ENCODE measurements at regions not wholly inside any gene's neighbourhood (a gene's known extent, or its start where the extent isn't known, plus 50 kb on each side); places are given as distances from the start of the nearest gene placed in this dataset.
"Not testable (repeated sequence)": the region's sequence is repeated elsewhere in the genome, so short reads cannot be mapped to it uniquely, and the experiment has no call there.

DNA sequence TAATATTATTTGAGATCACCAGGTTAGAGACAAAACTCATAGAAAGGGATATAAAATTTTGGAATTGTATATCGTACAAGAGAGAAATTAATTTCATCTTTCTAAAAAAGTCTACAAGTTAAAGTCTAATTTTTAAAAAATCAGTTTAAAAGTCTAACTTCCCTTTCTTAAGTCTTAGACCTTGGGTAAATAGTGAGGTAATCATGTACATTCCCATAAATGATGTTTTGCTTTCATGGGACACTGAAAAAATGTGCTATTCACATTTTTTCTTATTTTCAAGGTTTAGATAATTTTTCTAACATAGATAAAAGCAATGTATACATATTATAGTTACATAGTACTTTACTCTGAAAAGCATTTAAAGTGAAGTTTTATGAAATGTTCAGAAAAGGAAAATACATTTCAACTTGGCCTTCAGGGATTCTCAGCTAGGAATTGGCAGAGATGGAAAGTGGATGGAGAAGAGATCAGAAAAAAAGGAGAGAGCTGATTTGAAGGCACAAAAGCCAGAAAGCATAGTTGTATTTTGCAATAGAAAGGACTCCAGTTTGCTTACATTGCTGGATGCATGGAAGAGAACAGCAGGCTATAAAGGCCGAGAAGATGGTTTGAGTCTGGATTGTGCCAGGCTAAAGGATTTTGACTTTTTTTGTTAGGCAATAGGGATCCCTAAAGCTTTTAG, 194.0 kb downstream of the CASP12 start:
- no peak for DNase-seq (ENCODE audit: low spot score)

DNA sequence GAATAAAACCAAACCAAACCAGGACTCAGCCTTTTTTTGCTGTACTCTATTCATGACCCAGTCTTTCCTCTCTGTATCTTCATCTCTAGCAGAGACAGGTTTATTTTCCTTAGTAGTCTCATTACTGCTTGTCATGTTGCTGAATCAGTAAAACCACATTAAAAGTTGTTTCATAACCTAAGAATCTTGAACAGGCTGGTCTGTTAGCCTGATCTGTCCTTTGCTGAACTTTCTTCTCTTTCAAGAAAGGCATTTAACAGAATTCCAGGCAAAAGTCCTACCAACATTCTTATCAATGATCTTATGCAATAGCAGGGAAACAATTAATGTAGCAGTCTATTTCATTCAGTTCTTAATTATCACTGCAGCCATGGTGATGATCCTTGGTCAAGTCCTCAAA, 197.7 kb downstream of the CASP12 start:
- DNase-seq (ENCODE audit: low spot score) = peak; percentile 73

DNA sequence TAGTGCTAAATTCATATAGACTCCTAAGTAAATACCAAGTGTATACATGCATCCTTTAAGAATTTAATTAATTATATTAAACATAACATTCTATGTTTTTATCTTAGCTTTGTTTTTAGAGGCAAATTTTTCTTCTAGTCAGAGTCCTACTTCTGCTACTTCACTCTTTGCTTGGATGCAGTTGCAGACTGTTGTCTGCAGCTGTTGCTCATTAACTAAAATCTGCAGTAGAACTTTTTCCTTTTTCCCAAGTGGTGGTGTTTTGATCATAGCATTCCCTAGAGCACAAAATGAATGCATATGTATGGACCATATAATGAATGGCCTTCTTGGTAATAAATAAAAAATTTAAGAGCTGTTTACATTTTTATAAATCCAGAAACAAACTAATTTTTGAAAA, 198.3 kb downstream of the CASP12 start:
- peak; percentile 8 for DNase-seq (ENCODE audit: low spot score)

DNA sequence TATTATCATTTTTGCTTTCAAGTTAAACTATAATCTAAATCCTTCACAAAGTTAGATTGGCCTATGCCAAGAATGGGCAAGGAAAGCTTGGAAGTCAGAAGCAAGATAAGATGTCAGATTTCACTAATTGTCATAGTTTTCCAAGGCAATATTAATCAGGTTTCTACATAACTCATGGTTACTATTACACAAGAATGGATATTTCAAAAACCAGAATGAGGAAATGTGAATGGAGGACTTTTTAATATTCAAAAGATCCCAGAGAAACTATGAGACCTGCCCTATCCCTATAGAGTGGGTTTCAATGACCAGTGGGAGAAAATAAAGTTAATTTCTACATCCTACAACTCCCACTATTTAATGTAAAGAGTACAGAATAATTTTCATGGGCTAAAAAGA, 203.2 kb downstream of the CASP12 start:
- DNase-seq (ENCODE audit: low spot score) = no peak

DNA sequence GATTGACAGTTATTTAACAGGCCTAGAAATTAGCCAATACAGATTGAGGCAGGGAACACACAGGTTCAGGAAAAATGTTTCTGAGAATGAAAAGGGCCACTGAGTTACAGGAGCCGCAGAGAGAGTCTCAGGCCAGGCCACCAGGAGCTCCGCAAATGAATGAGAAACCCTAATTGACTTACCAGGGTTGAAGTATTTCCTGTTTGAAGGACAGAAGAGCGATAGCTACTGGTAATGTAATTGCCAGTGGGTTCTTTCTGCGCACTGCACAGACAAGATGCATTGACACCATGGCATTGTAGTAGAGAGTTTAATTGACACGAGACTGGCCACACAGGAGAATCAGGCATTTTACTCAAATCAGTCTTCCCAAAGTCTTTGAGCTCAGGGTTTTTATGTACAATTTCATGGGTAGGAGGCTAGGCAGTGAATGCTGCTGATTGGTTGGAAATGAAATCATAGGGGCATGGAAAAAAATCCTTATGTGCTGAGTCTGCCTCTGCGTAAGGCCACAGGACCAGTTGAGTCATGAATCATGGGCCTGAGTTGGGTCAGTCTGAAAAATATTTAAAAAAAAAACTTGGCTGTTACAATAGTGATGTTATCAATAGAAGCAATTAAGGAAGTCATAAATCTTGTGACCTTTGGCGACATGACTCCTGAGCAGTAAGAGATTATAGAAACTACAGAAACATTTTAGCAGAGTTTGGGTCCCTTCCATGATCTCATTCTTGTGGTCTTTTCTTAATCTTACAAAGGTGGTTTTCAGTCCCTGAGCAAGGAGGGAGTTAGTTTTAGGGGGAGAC, 203.8 kb downstream of the CASP12 start:
- peak; percentile 86 for DNase-seq (ENCODE audit: low spot score)

DNA sequence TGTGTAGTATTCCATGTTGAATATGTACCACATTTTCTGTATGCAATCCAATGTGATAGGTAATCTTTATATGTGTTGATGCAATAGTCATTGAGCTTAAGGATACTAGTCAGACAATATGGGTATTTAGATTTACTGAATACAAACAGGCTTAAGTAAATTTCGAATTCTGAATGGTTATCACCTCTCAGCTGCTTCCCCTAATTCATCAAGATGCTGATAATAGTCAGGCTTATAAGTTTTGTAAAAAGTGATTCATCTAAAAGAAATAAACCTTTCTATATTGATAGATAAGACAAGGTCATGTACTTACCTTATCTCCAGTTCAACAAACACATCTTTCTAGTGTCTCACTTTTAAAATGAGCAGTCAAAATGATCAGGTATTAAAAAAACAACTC, 205.5 kb downstream of the CASP12 start:
- DNase-seq (ENCODE audit: low spot score) = no peak

DNA sequence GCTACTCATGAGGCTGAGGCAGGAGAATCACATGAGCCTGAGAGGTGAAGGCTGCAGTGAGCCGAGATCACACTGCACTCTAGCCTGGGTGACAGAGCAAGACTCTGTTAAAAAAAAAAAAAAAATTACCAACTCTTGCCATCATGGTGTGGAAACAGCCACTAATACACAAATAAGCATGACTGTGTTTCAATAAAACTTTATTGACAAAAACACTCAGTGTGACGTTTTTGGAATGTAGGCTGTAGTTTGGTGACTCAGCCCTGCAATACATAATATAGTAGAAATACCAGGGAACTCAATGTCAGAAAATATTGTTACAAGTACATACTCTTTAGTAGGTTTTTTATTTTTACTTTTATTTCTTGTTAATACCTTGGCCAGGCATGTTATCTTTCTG, 207.1 kb downstream of the CASP12 start:
- no peak for DNase-seq (ENCODE audit: low spot score)

DNA sequence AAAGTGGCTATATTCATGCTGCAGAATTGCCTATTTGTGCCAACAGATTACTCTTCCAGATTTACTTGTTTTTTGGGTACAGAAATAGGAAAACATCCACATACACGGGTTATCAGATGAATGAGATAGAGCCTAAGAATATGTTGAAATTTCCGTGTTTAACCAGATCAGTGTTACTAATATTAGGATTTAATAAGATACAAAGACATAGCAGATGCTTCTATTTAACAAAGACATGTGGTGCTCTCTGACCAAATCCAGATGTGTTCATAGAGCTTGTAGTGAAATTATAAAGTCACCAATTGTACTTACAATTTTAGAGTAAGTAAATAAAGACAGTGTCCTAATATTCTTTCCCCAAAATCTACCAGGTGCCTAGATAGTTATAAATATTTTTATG, 208.0 kb downstream of the CASP12 start:
- no peak for DNase-seq (ENCODE audit: low spot score)

DNA sequence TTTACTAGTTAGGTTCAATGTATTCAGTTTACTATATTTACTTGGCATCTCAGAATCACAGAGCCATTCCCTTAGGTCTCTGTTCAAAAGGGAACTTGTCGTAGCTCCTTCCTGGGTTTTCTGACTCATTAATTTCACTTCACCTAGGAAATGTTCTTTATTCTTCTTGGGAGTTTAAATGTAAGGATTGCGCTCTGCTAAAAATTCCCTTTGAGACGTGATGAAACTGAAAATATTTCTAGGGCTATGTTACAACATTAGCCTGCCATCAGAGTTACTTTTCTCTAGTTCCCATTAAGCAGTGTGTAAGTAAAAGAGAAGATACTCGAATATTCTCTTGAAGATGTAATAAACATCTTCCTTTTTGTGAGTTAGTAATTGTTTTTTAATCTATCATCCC, 209.5 kb downstream of the CASP12 start:
- DNase-seq (ENCODE audit: low spot score) = no peak

DNA sequence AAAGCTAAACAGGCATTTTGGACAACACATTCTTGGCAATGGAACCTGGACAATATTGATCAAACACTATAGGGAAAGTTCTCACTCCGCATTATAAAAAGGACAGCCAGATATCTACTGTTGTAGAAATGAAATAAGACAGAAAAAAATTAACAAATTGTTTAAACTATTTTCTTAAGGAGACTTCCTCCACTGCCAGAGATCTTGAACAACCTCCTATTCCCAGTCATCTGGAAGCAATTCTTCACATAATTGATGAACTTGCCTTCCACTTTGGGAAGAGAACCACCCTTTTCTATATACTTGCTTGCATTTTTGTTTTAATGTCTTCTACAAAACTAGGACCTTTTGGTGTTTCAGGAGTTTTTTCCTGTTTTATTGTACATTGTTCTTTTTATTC, 216.1 kb downstream of the CASP12 start:
- no peak for DNase-seq (ENCODE audit: low spot score)

DNA sequence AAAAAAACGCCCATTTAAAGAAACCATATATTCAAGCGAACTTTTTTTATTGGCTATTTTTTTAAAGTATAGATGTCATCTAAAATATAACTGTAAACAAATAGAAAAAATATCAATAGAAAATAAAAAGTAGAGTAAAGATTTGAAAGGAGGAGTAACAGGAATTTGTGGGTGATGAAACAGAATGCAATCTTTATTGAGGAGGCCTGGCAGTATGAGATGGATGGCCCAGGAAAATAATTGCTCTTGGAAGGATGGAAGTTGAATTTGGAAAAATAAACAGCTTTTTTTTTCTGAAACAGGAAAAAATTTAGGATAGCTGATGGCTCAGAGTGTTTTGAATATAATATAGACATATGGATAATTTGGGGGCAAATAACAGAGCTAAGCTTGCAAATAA, 219.0 kb downstream of the CASP12 start:
- no peak for DNase-seq (ENCODE audit: low spot score)

DNA sequence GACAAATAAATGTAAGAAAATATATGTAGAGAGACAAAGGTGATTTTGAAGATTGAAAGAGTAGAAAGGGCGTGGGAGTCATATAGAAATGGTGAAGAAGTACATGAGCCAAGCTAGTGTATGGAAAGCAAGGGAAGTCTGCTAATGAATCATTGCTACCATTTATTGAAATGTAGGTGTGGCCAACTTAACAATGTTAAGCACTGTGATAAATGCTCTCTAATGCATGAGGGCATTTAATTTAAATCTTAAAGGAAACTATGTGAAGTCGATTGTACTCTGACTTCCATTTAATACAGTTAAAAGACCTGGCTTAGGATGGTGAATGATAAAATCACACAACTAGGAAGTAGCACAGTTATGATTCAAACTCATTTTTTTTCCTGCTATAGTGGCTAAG, 219.9 kb downstream of the CASP12 start:
- no peak for DNase-seq (ENCODE audit: low spot score)

DNA sequence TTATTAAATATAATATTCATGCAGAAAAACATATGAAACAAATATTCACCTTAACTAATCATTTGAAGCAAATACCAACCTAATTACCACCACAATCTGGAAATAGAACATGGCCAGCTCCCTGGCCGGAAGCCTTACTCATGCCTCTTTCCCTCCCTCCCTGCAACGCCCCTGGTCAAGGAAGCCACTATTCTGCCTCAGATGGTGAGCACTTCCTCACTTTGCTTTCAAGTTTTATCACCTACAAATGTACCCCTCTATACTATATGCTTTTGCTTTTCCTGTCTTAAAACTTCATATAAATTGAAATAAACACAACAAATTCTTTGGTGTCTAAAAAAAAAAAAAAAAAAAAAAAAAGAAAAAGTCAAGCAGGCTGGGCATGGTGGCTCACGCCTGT, 221.2 kb downstream of the CASP12 start:
- not testable (repeated sequence) for DNase-seq (ENCODE audit: low spot score)

DNA sequence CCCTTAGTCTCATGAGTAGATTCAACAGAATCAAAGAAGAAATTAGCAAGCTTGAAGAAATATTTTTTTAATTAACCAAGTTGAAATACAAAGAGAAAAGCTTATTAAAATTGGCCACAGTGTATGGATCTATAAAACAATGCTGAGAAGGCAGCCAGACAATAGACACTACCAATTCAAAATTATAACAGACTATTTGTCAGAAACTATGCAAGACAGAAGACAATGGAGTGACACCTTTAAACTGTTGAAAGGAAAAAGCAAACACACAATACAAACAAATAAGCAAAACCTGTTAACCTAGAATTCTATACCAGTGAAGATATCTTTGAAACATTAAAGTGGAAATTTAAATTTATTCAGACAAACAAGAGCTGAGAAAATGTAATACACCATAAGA, 225.4 kb downstream of the CASP12 start:
- no peak for DNase-seq (ENCODE audit: low spot score)

DNA sequence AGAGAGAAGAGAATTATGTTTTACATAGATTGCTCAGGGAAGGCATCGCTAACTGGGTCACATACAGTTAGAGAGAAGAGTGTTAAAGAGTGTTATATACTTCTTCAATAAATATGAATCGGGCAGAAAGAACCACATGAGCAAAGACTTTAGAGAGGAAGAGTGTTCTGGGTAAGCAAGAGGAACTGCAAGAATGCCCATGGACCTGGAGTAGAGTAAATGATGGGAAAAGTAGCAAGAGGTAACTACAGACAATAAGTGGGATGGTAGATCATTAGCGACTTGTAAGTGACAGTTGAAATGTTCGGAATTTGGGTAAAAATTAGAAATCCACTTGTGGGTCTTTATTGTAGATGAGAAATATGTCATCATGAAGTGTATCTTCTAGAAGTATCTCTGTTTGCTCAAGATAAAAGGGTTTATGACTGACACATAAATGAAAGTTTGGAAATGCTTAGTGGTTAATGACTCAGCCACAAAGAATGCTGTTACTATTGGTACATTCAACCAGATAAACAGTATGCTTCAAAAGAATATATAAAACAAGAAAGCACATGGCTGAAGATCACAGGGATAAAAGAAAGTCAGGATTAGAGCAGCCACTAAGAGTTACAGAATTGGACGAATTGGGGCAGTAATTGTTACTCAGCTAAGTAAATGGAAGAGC, 229.3 kb downstream of the CASP12 start:
- peak; percentile 86 for DNase-seq (ENCODE audit: low spot score)

DNA sequence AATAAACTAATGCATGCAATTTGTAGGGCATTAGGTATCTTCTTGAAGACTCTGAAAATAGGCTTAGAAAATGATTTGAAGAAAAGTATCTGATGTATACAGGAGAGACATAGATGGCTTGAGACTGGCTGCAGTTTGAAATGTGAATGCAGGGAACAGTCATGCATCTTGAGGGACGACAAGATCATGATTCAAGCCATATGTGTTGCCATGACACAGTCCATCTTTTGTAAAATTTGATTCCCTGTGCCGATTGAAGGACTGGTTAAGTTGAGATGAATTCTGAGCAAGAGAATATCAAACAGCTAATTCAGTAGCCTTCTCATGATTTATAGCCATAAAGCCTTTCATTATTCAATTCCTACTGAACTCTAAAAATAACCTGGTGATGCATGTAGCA, 231.6 kb downstream of the CASP12 start:
- DNase-seq (ENCODE audit: low spot score) = no peak

DNA sequence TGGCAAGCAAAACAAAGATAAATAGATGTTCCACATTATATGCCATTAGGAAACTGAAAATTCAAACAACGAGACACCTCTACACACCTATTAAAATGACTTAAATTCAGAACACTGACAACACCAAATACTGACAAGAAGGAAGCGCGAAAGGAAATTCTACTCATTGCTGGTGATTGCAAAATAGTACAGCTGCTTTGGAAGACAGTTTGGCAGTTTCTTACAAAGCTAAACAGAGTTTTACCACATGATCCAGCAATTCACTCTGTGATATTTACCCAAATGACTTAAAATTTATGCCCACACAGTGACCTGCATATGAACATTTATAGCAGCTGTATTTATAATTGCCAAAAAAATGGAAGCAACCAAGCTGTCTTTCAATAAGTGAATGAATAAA, 232.6 kb downstream of the CASP12 start:
- no peak for DNase-seq (ENCODE audit: low spot score)

DNA sequence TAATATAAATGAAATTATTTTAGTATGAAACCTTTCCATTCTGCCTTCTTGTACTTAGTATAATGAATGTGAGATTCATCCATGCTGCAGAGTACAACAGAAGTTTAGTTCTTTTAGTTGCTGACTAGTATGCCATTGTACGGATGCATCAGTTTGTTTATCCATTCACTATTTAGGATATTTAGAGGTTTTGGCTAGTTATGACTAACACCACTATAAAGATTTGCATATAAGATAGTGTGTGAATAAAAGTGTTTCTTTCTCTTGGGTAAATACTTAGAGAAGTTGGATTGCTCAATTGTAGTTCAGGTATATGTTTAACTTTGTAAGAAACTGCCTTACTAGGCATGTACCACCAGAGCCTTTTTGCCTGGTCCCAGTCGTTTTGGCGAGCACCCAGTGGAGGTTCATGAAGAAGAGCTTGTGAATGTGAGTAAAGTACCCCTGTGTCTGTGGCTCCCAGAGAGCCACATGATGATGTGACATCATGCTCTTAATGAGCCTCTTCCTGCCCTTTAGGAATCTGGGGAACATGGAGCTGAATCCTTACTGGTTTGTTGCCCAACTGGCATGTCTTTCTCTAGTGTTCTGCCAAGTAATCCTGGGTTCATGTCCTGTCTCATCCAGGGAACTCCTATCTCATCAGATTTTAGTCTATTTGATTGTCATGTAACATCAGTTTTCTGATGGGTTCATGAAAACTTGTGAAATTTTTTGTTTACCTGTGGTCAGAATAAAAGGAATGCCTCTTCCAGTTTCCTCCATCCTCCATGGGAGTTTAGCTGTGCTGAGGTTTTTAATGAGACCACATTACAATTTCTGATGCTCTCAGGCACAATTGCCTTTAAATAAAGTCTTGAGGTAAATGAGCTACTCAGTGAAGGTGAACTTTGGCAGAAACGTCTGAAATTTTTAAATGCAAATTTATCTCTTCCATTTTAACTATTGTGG, 234.8 kb downstream of the CASP12 start:
- DNase-seq (ENCODE audit: low spot score) = peak; percentile 61

DNA sequence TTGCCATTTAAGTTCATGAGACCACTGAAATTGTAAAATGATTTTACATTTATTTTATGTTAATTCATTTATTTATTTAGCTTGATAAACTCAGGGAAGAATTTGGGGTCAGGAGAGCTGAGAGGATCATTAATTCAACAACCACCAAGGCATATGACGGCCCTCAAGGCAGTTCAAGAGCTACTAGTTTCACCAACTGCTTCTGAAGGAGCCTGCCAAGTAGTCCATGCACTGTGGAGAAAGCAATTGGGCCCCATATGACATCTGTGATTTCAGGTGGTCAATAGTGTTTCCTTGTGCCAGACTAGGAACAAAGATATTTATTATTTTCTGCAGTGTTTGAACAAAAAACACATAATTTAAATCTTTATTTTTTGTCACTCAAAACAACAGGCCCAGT, 236.4 kb downstream of the CASP12 start:
- DNase-seq (ENCODE audit: low spot score) = no peak

DNA sequence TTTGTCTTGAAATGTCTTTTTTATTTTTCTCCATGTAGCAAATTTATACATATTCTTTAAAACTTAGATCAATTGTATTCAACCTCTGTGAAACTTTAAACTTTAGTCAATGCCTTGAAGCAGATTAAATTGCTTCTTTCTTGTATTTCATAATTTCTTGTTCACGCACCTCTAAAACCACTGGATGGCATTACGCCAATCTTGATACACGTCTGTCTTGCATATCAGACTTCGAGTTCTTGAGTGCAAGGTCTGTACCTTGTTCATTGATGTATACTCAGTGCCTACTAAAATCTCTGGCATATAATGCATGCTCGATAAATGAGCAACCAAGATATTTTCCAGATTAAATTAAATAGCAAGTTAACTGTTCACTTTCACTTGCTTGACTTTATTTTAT, 236.8 kb downstream of the CASP12 start:
- no peak for DNase-seq (ENCODE audit: low spot score)

DNA sequence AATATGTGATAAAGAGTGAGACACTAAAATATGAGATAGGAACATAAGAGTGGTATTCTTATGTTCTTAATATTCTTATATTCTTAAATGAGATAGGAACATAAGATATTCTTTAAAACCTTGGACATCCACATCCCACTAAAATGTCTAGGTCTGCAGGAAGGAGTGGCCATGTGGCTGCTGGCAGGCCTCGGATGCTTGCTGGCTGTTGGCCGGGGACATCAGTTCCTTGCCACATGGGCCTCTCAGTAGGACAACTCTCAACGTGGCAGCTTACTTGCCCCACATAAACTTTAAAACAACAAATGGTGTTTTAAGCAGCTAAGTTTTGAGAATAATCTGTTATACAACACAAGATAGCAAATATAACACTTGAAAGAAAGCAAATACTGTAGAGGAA, 240.1 kb downstream of the CASP12 start:
- DNase-seq (ENCODE audit: low spot score) = no peak

DNA sequence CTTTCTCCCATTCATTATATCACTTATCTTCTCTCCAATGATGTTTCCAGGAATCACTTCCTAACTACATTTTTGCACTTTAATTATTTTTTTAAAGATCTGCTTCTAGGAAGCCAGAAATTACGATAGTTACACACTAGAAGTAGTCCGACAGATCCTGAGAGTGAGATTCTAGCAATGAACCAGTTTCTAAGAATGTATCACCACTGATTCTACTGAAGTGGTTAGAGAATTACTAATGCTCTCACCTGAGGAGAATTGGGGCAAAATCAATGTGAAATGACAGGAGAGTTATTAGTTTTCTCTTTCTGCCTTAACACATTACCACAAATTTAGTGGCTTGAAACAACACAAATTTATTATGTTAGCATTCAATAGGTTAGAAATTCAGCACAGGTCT, 241.2 kb downstream of the CASP12 start:
- DNase-seq (ENCODE audit: low spot score) = no peak
